ENCODE measurements at regions not wholly inside any gene's neighbourhood (a gene's known extent, or its start where the extent isn't known, plus 50 kb on each side); places are given as distances from the start of the nearest gene placed in this dataset.
A peak's percentile ranks its signal among the peaks of the same experiment; 100 is the strongest.
"Not testable (repeated sequence)": the region's sequence is repeated elsewhere in the genome, so short reads cannot be mapped to it uniquely, and the experiment has no call there.

DNA sequence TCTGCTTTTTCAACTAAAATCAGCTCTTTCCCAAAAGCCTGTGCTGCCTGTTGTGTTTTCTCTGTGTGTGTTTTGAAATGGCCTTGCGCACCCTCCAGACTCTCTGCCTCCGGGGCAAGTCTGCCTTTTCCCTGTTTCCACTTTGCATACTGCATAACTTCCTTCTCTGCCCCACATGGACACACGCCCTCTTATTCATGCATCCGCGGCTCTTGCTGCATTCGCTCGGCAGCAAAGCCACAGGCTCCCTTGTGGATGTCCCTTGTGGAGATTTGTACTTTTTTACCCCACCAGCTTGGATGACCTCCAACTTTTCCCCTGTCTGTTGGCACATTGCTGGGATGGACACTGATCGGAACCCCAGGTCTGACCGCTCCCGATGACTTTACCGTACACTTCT is 147.6 kb downstream of the ADSS2 start:
- DNase-seq (no peak), ATAC-seq (no peak)
- Mint-ChIP-seq H3K36me3 (ENCODE audit: insufficient read depth) (no peaks in the 10 kb centered on the region), H3K4me3 (no peak overlapping the region), H3K4me1 (ENCODE audit: low read depth) (peaks cover 6% of the 10 kb centered on the region), H3K27me3 (ENCODE audit: low read depth) (no peaks in the 10 kb centered on the region), H3K9me3 (peaks cover under 1% of the 10 kb centered on the region)

DNA sequence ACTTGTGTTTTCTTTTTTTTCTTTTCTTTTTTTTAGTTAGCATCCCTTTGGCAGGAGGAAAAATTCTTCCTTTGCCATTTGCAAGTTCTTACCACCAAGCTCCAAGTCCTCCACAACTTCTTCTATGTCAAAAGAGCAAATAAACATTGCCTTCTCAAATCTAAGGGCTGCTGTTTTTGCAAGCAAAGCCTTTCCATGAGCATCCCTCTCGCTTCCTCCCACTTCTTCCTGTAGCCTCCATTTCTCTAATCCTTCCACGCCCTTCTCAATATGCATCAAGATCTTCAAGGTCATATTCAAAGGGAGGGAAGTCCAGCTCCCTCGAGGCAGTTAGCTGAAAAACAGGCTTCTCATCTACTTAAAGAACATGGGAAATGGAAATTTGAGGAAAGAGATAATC is 147.1 kb downstream of the ADSS2 start:
- H3K4me1 Mint-ChIP-seq (ENCODE audit: low read depth): peaks cover 1% of the 10 kb centered on the region
- no peaks in the 10 kb centered on the region for H3K27me3 Mint-ChIP-seq (ENCODE audit: low read depth)
- ATAC-seq: no peak
- DNase-seq: no peak
- H3K4me3 Mint-ChIP-seq: no peak overlapping the region
- no peaks in the 10 kb centered on the region for H3K36me3 Mint-ChIP-seq (ENCODE audit: insufficient read depth)
- H3K9me3 Mint-ChIP-seq: peaks cover 4% of the 10 kb centered on the region

DNA sequence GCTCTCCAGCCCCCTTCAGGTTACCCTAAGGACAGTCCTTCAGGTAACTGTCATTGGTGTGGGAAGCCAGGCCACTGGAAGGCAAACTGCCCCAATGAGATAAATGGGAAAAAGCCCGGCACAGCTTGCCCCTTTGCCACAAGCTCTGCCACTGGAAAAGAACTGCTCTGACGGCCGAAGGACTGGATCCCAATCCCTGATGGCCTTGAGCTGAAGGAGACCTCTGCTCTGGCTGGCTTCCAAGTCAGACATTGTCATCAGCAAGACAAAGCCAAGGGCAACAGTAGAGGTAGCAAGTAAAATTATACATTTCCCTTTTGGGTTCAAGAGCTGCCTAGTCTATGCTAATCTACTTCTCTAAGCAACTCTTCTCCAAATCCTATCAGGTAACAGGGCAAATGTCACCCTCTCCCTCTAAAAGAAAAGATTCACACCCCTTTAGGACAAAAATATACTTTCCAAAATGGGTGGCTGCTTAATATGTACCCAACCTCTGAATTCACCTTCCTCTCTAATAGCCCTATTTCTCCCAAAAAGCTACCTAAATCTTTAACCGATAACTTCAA is 145.8 kb downstream of the ADSS2 start:
- H3K4me3 Mint-ChIP-seq: no peak overlapping the region
- H3K4me1 Mint-ChIP-seq (ENCODE audit: low read depth): no peaks in the 10 kb centered on the region
- DNase-seq: no peak
- no peaks in the 10 kb centered on the region for H3K36me3 Mint-ChIP-seq (ENCODE audit: insufficient read depth)
- no peaks in the 10 kb centered on the region for H3K27me3 Mint-ChIP-seq (ENCODE audit: low read depth)
- no peak for ATAC-seq
- H3K9me3 Mint-ChIP-seq: peaks cover 4% of the 10 kb centered on the region

DNA sequence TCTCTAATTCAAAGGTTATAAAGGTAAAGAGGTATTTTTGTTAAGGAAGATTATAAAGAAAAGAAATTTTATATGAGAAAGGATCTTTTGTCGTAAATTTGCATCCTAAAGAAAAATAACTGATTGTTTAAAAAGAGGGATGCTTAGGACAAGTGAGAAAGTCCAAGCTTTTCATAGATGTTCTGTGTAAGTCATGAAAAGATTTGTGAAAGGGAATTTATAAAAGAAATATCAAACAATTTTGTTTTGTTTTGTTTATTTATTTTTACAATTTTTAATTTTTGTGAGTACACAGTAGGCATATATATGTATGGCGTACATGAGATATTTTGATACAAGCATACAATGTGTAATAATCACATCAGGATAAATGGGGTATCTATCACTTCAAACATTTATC is 145.2 kb downstream of the ADSS2 start:
- Mint-ChIP-seq H3K9me3 (peaks cover 4% of the 10 kb centered on the region), H3K27me3 (ENCODE audit: low read depth) (no peaks in the 10 kb centered on the region), H3K4me1 (ENCODE audit: low read depth) (no peaks in the 10 kb centered on the region), H3K36me3 (ENCODE audit: insufficient read depth) (no peaks in the 10 kb centered on the region), H3K4me3 (no peak overlapping the region)
- ATAC-seq: no peak
- DNase-seq: no peak

DNA sequence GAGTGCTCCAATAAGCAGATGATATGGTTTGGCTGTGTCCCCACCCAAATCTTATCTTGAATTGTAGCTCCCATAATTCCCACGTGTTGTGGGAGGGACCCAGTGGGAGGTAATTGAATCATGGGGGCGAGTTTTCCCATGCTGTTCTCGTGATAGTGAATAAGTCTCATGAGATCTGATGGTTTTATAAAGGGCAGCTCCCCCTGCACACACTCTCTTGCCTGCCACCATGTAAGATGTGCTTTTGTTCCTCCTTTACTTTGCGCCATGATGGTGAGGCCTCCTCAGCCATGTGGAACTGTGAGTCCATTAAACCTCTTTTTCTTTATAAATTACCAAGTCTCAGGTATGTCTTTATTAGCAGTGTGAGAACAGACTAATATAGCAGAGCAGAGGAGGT is 142.5 kb downstream of the ADSS2 start:
- not testable (repeated sequence) for H3K4me1 Mint-ChIP-seq (ENCODE audit: low read depth); H3K36me3 Mint-ChIP-seq (ENCODE audit: insufficient read depth); ATAC-seq; H3K9me3 Mint-ChIP-seq; DNase-seq; H3K27me3 Mint-ChIP-seq (ENCODE audit: low read depth); H3K4me3 Mint-ChIP-seq

DNA sequence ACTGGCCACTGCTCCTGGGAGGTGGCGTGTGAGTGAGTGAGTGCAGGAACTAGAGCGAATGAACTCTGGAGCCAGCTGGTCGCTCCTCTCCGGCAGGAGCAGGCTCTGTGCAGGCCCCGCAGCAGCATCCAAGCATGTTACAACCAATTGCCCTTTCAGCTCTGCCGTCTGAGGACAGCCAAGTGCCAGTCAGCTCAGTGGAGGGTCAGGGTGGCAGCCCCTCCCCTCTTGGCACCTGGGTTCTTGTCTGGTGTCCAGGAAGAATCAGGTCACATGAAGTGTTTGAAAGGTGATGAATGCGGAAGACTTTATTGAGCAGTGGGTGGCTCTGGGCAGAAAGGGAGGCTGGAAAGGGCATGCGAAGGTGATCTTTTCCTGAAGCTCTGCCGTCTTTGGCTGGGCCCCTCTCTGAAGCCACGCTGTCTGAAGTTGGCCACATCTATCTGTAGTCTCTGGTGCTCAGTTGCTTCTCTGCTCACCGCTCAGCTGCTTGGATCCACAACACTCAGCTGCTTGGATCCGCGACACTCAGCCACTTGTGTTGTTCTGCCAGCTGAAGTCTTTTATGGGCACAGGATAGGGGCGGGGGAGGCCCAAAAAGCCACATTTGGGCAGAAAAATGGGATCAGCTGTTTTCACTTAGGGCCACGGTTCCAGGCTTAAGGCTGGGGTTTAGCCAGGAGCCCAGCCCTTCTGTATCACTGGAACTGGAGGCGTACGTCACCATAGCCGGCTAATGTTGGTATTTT is 139.8 kb downstream of the ADSS2 start:
- Mint-ChIP-seq H3K27me3 (ENCODE audit: low read depth) (no peaks in the 10 kb centered on the region), H3K4me1 (ENCODE audit: low read depth) (no peaks in the 10 kb centered on the region), H3K9me3 (peaks cover 4% of the 10 kb centered on the region), H3K4me3 (no peak overlapping the region), H3K36me3 (ENCODE audit: insufficient read depth) (no peaks in the 10 kb centered on the region)
- DNase-seq: no peak
- ATAC-seq: no peak

DNA sequence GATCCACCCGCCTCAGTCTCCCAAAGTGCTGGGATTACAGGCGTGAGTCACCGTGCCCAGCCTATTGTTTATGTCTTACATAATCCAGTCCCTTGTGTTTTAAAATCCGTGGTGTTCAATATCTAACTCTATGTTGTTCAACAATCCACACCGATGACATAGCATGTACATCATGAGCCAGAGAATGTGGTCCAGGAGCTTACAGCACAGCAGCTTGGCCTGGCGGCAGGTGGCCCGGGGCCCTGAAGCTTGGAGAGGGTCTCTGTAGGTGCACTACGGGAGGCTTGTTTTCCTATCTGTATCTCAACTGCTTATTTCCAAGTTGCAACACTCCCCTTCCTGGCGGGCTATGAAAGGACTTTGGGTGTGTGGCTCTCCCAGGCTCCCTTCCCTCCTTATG is 138.4 kb downstream of the ADSS2 start:
- Mint-ChIP-seq H3K4me3 (no peak overlapping the region), H3K27me3 (ENCODE audit: low read depth) (no peaks in the 10 kb centered on the region), H3K36me3 (ENCODE audit: insufficient read depth) (no peaks in the 10 kb centered on the region), H3K9me3 (peaks cover 4% of the 10 kb centered on the region), H3K4me1 (ENCODE audit: low read depth) (peaks cover 2% of the 10 kb centered on the region)
- ATAC-seq (no peak), DNase-seq (no peak)

DNA sequence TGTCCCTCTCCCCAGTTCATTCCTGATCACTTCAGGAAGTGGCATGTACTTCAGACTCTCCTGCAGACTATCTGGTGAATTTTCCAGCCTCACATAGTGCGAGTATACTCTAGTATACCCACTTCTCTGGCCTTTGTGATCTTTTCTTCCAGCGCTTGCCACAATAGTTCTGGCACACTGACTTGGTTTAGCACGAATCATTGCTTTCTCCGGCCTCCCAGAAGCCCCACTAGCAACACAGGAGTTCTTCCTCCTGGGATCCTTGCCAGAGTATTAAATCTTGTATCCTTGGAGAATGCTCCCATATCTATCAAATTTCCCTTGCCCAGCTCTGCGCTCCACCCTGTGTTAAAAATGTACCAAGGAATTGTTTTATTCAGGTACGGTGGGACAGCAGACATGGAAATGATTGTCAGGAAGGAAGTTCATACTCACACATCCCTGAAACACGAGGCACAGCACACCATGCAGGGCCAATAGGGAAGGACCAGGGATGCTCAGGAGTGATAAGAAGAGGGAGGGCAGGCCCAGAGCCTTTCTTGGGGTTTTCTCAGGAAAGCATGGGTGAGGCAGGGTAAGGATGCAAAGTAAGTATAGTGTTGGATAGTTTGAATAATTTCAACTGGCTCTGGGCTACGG is 136.7 kb downstream of the ADSS2 start:
- ATAC-seq (no peak), DNase-seq (no peak)
- Mint-ChIP-seq H3K36me3 (ENCODE audit: insufficient read depth) (no peaks in the 10 kb centered on the region), H3K4me3 (no peak overlapping the region), H3K27me3 (ENCODE audit: low read depth) (no peaks in the 10 kb centered on the region), H3K9me3 (no peaks in the 10 kb centered on the region), H3K4me1 (ENCODE audit: low read depth) (peaks cover 16% of the 10 kb centered on the region)

DNA sequence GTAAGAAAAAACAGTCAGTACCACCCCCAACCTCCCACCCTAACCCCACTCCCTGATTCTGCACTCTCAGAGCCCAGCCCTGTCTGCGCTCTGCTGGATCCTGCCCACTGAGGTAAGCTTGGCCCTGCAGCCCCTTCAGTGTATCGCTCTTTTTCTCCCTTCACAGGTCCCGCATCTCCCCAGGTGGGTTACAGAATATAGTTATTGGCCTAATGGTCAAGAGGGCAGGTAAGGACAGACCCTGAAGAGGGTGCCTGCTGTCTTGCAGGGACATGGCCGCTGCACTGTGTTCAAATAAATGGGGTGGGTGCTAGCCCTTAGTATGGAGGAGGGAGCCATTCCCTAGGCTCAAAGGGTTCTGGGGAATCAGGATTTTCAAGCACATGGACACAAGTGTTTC is 135.7 kb downstream of the ADSS2 start:
- Mint-ChIP-seq H3K4me3 (no peak overlapping the region), H3K4me1 (ENCODE audit: low read depth) (peaks cover 19% of the 10 kb centered on the region), H3K27me3 (ENCODE audit: low read depth) (no peaks in the 10 kb centered on the region), H3K9me3 (no peaks in the 10 kb centered on the region), H3K36me3 (ENCODE audit: insufficient read depth) (no peaks in the 10 kb centered on the region)
- DNase-seq: no peak
- no peak for ATAC-seq

DNA sequence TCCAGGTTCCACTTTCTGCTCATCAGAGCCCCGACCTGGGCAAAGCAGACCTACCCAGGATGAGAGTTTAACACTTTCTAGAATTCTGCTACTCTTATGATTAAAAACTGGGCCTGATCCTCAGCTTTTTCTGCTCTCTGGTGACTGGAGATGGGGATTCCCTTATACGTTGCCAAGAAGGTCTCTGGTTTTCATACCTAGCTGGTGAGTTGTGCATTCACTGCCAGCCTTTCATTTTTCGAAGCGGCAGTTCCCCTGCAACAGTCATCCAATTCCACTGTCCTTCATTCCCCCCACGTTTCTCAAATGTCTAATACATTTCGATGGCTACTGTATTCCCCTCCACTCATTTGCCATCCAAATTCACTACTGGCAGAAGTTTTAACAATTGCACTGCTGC is 135.3 kb downstream of the ADSS2 start:
- H3K27me3 Mint-ChIP-seq (ENCODE audit: low read depth): no peaks in the 10 kb centered on the region
- H3K4me1 Mint-ChIP-seq (ENCODE audit: low read depth): peaks cover 20% of the 10 kb centered on the region
- no peak overlapping the region for H3K4me3 Mint-ChIP-seq
- no peaks in the 10 kb centered on the region for H3K9me3 Mint-ChIP-seq
- ATAC-seq (no peak), DNase-seq (no peak)
- H3K36me3 Mint-ChIP-seq (ENCODE audit: insufficient read depth): no peaks in the 10 kb centered on the region

DNA sequence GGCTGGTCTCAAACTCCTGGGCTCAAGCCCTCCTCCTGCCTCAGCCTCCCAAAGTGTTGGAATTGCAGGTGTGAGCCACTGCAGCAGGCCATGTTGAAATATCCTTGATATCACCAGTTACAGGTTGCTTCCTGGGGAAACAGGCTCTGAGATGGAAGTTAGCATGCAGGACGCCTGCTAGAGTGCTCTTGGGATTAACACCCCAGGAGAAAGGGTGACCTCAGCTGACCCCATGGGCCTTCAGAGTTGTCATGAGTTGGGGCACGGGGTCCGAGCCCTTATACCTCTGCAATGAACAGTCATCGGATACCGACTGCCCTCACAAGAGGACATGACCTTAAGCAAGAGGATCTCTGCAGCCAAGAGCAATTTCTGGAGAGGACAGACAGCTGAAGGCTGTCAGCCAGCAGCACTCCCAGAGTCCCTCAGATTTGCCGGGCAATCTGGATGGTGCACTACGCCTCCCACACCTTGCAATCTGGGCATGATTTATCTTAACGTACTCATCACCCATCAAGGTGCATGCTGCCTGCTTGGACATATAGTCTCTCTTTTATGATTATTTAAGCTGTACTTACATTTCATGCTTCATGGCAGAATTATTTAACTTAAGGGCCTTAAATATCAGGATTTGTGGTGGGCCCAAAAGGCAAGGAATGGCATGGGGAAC is 134.6 kb downstream of the ADSS2 start:
- H3K36me3 Mint-ChIP-seq (ENCODE audit: insufficient read depth): no peaks in the 10 kb centered on the region
- peaks cover 25% of the 10 kb centered on the region for H3K4me1 Mint-ChIP-seq (ENCODE audit: low read depth)
- H3K9me3 Mint-ChIP-seq: no peaks in the 10 kb centered on the region
- H3K4me3 Mint-ChIP-seq: no peak overlapping the region
- ATAC-seq (no peak), DNase-seq (no peak)
- H3K27me3 Mint-ChIP-seq (ENCODE audit: low read depth): no peaks in the 10 kb centered on the region

DNA sequence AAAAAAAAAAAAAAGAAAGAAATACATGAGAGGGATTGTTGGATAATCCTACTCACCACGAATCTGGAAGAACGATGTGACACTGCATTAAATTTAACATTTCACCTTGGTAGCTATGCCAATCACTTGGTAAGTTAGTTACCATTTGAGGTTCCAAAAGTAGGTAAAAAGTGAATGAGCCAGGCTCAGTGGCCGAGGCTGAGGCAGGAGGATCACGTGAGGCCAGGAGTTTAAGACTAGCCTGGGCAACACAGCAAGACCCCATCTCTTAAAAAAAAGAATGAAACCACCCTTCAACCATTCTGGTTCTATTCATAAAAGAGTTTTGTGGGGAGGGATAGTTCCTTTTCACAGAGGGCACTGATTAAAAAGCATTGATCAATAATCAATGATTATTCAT is 133.6 kb downstream of the ADSS2 start:
- H3K4me1 Mint-ChIP-seq (ENCODE audit: low read depth): peaks cover 31% of the 10 kb centered on the region
- DNase-seq (no peak), ATAC-seq (no peak)
- no peaks in the 10 kb centered on the region for H3K27me3 Mint-ChIP-seq (ENCODE audit: low read depth)
- H3K36me3 Mint-ChIP-seq (ENCODE audit: insufficient read depth): no peaks in the 10 kb centered on the region
- H3K4me3 Mint-ChIP-seq: no peak overlapping the region
- H3K9me3 Mint-ChIP-seq: no peaks in the 10 kb centered on the region

DNA sequence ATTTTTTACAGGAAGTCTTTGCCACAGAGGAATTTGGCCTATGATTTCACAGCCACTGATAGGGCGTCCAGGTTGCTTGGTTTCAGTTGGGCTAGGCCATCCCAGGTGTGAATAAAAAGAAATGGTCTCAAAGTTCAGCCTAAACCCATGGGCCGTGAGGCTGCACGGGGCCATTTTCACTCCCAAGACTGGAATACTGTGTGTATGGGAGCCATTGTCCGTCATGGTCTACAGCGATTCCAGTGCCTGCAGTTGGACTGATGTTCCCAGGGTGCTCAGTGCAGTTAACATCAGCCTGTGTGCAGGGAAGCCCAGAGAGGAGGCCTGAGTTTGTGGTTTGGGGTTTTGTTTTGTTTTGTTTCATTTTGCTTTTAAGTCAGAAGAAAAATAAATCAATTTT is 133.2 kb downstream of the ADSS2 start:
- no peak overlapping the region for H3K4me3 Mint-ChIP-seq
- H3K9me3 Mint-ChIP-seq: no peaks in the 10 kb centered on the region
- H3K4me1 Mint-ChIP-seq (ENCODE audit: low read depth): peaks cover 34% of the 10 kb centered on the region
- DNase-seq (no peak), ATAC-seq (no peak)
- no peaks in the 10 kb centered on the region for H3K36me3 Mint-ChIP-seq (ENCODE audit: insufficient read depth)
- no peaks in the 10 kb centered on the region for H3K27me3 Mint-ChIP-seq (ENCODE audit: low read depth)

DNA sequence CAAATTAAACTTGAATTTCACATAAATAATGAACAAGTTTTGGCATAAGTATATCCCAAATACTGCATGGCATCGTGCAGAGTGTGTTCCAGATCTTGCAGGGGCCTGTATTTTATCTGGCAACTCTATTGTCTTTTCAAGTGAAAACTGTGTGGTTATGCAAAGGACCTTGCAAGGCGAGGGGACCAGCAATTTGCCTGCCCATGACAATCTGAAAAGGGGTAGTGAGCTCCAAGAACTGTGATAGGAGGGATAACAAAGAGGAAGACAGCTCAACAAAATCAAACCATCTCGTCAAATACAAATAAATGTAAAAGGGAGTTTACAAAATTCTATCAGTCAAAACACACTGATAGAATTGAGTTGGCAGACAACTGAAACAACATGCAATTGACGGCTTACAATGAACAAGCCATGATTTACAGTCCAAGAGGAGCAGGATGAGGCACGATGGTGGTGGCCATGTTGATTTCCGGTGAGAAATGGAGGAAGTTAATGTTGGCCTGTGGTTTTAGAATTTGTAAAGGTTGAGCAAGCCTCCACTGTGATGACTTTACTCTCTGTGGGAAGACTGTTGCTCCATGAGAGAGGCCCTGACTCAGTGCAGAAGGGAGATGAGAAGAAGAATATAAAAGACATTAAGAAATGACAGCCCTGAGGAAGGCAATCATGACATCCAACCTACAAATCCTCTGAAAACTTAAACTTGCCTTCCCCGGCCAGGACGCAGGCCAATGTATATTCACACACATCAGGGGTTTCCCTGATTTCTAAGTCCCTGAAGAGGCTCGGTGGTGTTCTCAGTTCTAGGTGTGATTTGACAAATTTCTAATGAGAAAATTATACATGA is 132.2 kb downstream of the ADSS2 start:
- peak overlapping the region; percentile 40 for H3K4me3 Mint-ChIP-seq
- peaks cover 41% of the 10 kb centered on the region for H3K4me1 Mint-ChIP-seq (ENCODE audit: low read depth)
- H3K9me3 Mint-ChIP-seq: no peaks in the 10 kb centered on the region
- ATAC-seq: peak; percentile 88 to 93
- no peak for DNase-seq
- no peaks in the 10 kb centered on the region for H3K36me3 Mint-ChIP-seq (ENCODE audit: insufficient read depth)
- H3K27me3 Mint-ChIP-seq (ENCODE audit: low read depth): no peaks in the 10 kb centered on the region
